ENCODE measurements at regions not wholly inside any gene's neighbourhood (a gene's known extent, or its start where the extent isn't known, plus 50 kb on each side); places are given as distances from the start of the nearest gene placed in this dataset.
"Not testable (repeated sequence)": the region's sequence is repeated elsewhere in the genome, so short reads cannot be mapped to it uniquely, and the experiment has no call there.

GRCh38 chr1:229851511-229851910, 215.5 kb upstream of the GALNT2 start:
- FAIRE-seq (no peak), DNase-seq (ENCODE audit: extremely low spot score, insufficient read length, low read depth) (no peak)

GRCh38 chr1:229853751-229854150, 213.3 kb upstream of the GALNT2 start:
- no peak for FAIRE-seq

GRCh38 chr1:229854620-229855019, 212.4 kb upstream of the GALNT2 start:
- FAIRE-seq (no peak), DNase-seq (ENCODE audit: extremely low spot score, insufficient read length, low read depth) (no peak)

More at GRCh38 chr1:229853751-229854150, 213.3 kb upstream of the GALNT2 start:
- no peak for DNase-seq (ENCODE audit: extremely low spot score, insufficient read length, low read depth)

DNA sequence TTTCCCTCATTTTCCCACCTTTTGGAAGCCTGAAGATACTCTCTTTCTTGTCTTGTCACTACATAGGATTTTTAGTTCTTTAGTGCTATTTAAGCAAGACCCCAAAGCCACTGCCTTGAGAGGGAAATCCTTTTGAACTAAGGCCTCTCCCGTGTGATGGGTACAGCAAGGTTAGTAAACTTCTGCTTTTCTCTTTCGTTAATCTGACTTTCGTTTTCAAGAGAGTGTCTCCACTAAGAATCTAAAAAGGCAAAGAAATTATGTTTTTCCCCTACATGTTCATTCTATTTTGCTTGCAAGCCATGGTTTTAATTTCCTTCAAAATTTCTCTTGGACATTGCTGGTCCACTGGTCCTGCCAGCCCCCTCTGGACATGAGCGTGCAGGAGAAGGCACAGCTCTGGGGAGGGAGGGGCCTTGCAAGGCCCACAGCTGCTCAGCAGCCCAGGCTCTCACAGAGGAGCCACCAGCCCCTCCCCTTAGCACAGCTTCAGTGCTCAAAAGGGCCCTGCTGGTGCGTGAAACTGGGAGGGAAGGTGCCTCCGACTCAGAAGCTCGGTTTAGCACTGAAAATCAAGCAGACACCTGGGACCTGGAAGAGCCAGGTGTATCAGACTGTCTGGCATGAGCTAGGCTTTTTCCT, 210.9 kb upstream of the GALNT2 start:
- FAIRE-seq (peak; percentile 92), DNase-seq (ENCODE audit: extremely low spot score, insufficient read length, low read depth) (peak; percentile 38)

- FAIRE-seq = no peak
- no peak for DNase-seq (ENCODE audit: extremely low spot score, insufficient read length, low read depth)
Observed at GRCh38 chr1:229857585-229857984, 209.5 kb upstream of the GALNT2 start.

GRCh38 chr1:229859026-229859425, 208.0 kb upstream of the GALNT2 start:
- no peak for DNase-seq (ENCODE audit: extremely low spot score, insufficient read length, low read depth)
- no peak for FAIRE-seq

DNA sequence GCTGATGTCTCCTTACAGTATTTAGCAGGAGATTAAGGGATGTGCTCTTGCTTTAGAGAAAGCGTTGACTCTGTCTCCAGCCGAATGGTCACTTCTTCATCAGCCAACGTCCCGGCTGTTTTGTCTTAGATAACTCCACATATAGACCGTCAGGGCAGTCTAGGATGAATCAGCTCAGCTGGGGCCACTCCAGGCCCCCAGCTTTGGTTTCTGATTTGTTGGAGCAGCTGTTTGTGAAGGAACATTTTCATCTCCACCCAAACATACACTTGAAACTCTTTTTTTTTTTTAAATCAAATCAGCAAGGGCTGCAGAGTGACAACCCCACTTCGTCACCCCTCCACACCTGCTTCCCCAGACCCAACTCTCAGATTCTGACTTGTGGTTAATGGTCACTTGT, 206.1 kb upstream of the GALNT2 start:
- DNase-seq (ENCODE audit: extremely low spot score, insufficient read length, low read depth) (no peak), FAIRE-seq (no peak)

GRCh38 chr1:229862017-229862774, 204.8 kb upstream of the GALNT2 start:
- no peak for FAIRE-seq
- no peak for DNase-seq (ENCODE audit: extremely low spot score, insufficient read length, low read depth)

- FAIRE-seq (no peak), DNase-seq (ENCODE audit: extremely low spot score, insufficient read length, low read depth) (no peak)
Observed at GRCh38 chr1:229863651-229864545, 203.1 kb upstream of the GALNT2 start.

DNA sequence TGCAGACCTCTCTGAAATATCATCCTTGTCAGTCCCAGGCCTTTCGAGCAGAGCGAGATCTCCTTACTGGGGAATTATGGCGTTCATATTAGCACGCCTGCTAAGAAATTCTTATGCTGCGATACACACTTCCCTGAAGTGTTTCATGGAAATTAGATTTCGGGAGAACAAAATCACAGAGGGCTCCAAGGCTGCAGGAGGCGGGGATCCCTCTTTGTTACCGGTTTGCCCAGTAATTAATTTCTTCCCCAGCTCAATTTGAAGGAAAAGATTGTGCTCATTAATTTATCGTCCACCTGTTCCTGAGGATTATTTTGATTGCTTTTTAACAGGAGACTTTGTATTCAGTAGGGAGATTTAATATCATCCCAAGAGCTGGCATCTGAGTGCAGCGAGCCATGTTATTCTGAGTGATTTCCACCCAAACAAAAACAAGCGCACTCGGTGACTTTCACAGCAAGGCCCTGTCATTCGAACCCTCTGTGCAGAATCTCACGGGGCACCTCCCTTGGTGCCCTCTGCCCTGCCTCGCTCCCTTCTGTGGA, 202.3 kb upstream of the GALNT2 start:
- DNase-seq (ENCODE audit: extremely low spot score, insufficient read length, low read depth) (no peak), FAIRE-seq (no peak)

DNA sequence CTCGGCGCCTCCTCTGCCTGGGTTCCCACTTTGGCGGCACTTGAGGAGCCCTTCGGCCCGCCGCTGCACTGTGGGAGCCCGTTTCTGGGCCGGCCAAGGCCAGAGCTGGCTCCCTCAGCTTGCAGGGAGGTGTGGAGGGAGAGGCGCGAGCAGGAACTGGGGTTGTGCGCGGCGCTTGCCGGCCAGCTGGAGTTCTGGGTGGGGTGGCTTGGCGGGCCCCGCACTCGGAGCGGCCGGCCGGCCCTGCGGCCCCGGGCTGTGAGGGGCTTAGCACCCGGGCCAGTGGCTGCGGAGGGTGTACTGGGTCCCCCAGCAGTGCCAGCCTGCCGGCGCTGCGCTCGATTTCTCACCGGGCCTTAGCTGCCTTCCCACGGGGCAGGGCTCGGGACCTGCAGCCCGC, 201.7 kb upstream of the GALNT2 start:
- FAIRE-seq; DNase-seq (ENCODE audit: extremely low spot score, insufficient read length, low read depth): not testable (repeated sequence)

GRCh38 chr1:229867726-229868125, 199.3 kb upstream of the GALNT2 start:
- FAIRE-seq (no peak), DNase-seq (ENCODE audit: extremely low spot score, insufficient read length, low read depth) (no peak)

- no peak for FAIRE-seq
- DNase-seq (ENCODE audit: extremely low spot score, insufficient read length, low read depth) = no peak
Observed at GRCh38 chr1:229869240-229869639, 197.8 kb upstream of the GALNT2 start.

GRCh38 chr1:229869687-229870086, 197.4 kb upstream of the GALNT2 start:
- no peak for FAIRE-seq
- no peak for DNase-seq (ENCODE audit: extremely low spot score, insufficient read length, low read depth)

GRCh38 chr1:229870381-229870780, 196.7 kb upstream of the GALNT2 start:
- FAIRE-seq (no peak), DNase-seq (ENCODE audit: extremely low spot score, insufficient read length, low read depth) (no peak)

DNA sequence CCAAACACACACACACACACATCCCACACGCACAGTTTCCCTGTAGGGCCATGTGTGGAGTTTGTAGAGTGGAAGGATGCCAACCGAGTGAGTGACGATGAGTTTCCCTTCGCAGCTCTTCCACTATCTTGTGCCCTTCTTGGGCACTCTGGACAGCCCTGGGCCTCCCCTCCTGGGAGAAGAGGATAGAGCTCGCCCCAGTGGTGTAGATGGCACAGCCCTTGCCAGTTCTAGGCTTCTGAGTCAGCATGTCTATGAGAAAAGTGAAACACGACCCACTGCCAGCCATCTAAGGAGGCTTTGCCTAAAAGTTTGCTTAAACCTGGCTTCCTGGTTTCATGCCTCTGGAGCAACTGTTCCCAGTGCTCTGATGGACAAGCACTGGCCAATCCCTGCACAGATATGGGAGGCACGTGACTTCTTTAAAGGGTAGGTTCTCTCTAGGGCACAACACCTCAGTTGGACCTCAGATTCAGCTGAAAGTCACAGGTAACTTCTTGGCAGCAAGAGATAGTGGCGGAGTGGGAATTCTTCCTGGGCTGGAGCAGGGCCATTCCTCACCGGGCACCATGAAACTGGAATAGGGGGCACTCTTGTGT, 195.9 kb upstream of the GALNT2 start:
- FAIRE-seq = no peak
- DNase-seq (ENCODE audit: extremely low spot score, insufficient read length, low read depth) = no peak

- no peak for FAIRE-seq
Observed at GRCh38 chr1:229874136-229874535, 192.9 kb upstream of the GALNT2 start.

GRCh38 chr1:229874609-229875008, 192.4 kb upstream of the GALNT2 start:
- DNase-seq (ENCODE audit: extremely low spot score, insufficient read length, low read depth) (no peak), FAIRE-seq (no peak)

More at GRCh38 chr1:229874136-229874535, 192.9 kb upstream of the GALNT2 start:
- DNase-seq (ENCODE audit: extremely low spot score, insufficient read length, low read depth) = no peak

DNA sequence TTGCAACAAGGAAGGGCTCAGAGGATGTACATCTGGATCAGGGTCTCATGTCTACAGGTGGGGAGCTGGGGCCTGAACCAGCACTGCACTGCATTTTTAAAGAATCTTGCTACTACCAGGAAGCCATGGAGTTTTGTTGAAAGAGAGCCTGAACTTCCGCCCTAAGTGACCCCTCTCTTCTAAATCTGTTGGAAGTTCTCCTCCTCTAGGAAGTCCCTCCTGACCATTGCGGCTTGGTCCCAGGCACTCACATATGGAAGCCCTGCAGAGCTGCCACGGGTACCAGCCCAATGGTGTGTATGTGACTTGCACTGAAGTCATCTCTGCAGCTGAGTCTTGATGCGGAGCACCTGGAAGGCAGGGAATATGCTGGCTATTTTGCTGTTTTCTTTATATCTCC, 192.0 kb upstream of the GALNT2 start:
- FAIRE-seq (no peak), DNase-seq (ENCODE audit: extremely low spot score, insufficient read length, low read depth) (no peak)

DNA sequence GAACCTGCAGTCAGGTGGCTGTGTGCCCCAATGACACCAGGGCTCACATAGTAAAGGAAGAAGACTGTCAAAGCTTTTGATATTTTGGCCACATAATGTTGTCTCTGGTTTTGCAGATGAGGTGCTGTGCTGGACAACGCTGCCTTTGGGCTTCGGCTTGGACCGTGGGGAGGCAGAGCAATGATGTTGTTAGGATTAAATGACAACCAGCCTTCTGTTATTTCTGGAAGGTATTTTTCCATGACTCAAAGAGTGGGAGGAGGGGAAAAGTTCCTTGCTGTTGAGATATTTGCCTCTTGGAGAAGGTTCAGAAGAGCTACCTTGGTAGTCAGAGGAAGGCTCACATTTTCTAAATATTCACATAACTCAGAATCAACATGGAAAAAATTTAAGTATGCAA, 187.3 kb upstream of the GALNT2 start:
- no peak for FAIRE-seq

More for the DNA sequence above, 187.3 kb upstream of the GALNT2 start:
- no peak for DNase-seq (ENCODE audit: extremely low spot score, insufficient read length, low read depth)
